Natural killer cell treated with Interleukin-12 subunit alpha and Interleukin-12 subunit beta and Interleukin-15 and Interleukin-18, amount 100 ng/mL, for 72 hours (primary cell): ENCODE measurements at regions not wholly inside any gene's neighbourhood (a gene's known extent, or its start where the extent isn't known, plus 50 kb on each side); places are given as distances from the start of the nearest gene placed in this dataset.

Experiments
- ATAC-seq, 2 donors: fragments of 150-1000 bp; cut with Tn5 transposase in 1 of 2; sonication (Bioruptor Pico), chemical (Tn5 transposase) in 1 of 2; 2 replicates each; pipeline ENCODE4 v1.10.0; 2021
- DNase-seq: peaks from one replicate; pipeline ENCODE4 v3.0.0; 2022; ENCODE audit warnings: low spot score
- H3K27ac Mint-ChIP-seq, 2 donors: 1 replicate in 1 of 2; 2 replicates in 1 of 2; pipeline ENCODE4 v1.8.0; 2022; ENCODE audit warnings: mixed read lengths in 2 of 2, mild to moderate bottlenecking in 1 of 2, moderate library complexity in 1 of 2
- H3K27me3 Mint-ChIP-seq, 2 donors: 1 replicate in 1 of 2; 2 replicates in 1 of 2; pipeline ENCODE4 v1.8.0; 2022; ENCODE audit warnings: mixed read lengths in 2 of 2
- H3K36me3 Mint-ChIP-seq: one replicate; pipeline ENCODE4 v1.8.0; 2022; ENCODE audit warnings: mixed read lengths
- H3K4me1 Mint-ChIP-seq, 2 donors: 1 replicate in 1 of 2; 2 replicates in 1 of 2; pipeline ENCODE4 v1.8.0; 2022; ENCODE audit warnings: low read depth in 2 of 2, mixed read lengths in 2 of 2, mild to moderate bottlenecking in 1 of 2
- H3K4me3 Mint-ChIP-seq: one replicate; pipeline ENCODE4 v1.8.0; 2022; ENCODE audit warnings: mixed read lengths
- H3K9me3 Mint-ChIP-seq: 2 replicates; pipeline ENCODE4 v1.8.0; 2022; ENCODE audit warnings: mixed read lengths

- no peaks in the 10 kb centered on the region for H3K4me1 Mint-ChIP-seq
- H3K27ac Mint-ChIP-seq, result no peak overlapping the region
- H3K36me3 Mint-ChIP-seq, result no peaks in the 10 kb centered on the region
- H3K9me3 Mint-ChIP-seq, result peaks cover 15% of the 10 kb centered on the region
- H3K4me3 Mint-ChIP-seq, result no peak overlapping the region
- no peak for ATAC-seq
- no peak for DNase-seq
- no peaks in the 10 kb centered on the region for H3K27me3 Mint-ChIP-seq
These were observed 786.5 kb upstream of the ROBO1 start for GRCh38 chr3:80554304-80554703.

- H3K27ac Mint-ChIP-seq, result no peak overlapping the region
- ATAC-seq (no peak), DNase-seq (no peak)
- no peaks in the 10 kb centered on the region for H3K4me1 Mint-ChIP-seq
- H3K36me3 Mint-ChIP-seq, result no peaks in the 10 kb centered on the region
- H3K4me3 Mint-ChIP-seq, result no peak overlapping the region
- no peaks in the 10 kb centered on the region for H3K27me3 Mint-ChIP-seq
- H3K9me3 Mint-ChIP-seq, result peaks cover 19% of the 10 kb centered on the region
These were observed 785.4 kb upstream of the ROBO1 start for GRCh38 chr3:80553211-80553610.

- H3K36me3 Mint-ChIP-seq, result no peaks in the 10 kb centered on the region
- H3K4me3 Mint-ChIP-seq, result no peak overlapping the region
- no peak overlapping the region for H3K27ac Mint-ChIP-seq
- H3K4me1 Mint-ChIP-seq, result no peaks in the 10 kb centered on the region
- DNase-seq (no peak), ATAC-seq (no peak)
- no peaks in the 10 kb centered on the region for H3K27me3 Mint-ChIP-seq
- peaks cover 19% of the 10 kb centered on the region for H3K9me3 Mint-ChIP-seq
These were observed 782.4 kb upstream of the ROBO1 start for GRCh38 chr3:80550174-80550573.

- DNase-seq, result no peak
- Mint-ChIP-seq H3K27me3 (no peaks in the 10 kb centered on the region), H3K36me3 (no peaks in the 10 kb centered on the region), H3K4me1 (no peaks in the 10 kb centered on the region), H3K27ac (no peak overlapping the region), H3K4me3 (no peak overlapping the region), H3K9me3 (peaks cover 21% of the 10 kb centered on the region)
- no peak for ATAC-seq
These were observed 781.4 kb upstream of the ROBO1 start for GRCh38 chr3:80549173-80549572.

GRCh38 chr3:80543154-80543553, 775.4 kb upstream of the ROBO1 start:
- H3K4me1 Mint-ChIP-seq, result no peaks in the 10 kb centered on the region
- H3K27ac Mint-ChIP-seq, result no peak overlapping the region
- H3K9me3 Mint-ChIP-seq, result peaks cover 12% of the 10 kb centered on the region
- DNase-seq (no peak), ATAC-seq (no peak)
- H3K4me3 Mint-ChIP-seq, result no peak overlapping the region
- H3K27me3 Mint-ChIP-seq, result no peaks in the 10 kb centered on the region
- H3K36me3 Mint-ChIP-seq, result no peaks in the 10 kb centered on the region

- Mint-ChIP-seq H3K4me1 (no peaks in the 10 kb centered on the region), H3K36me3 (no peaks in the 10 kb centered on the region), H3K27me3 (no peaks in the 10 kb centered on the region), H3K4me3 (no peak overlapping the region), H3K9me3 (peaks cover 12% of the 10 kb centered on the region), H3K27ac (no peak overlapping the region)
- ATAC-seq (no peak), DNase-seq (no peak)
These were observed 774.7 kb upstream of the ROBO1 start for GRCh38 chr3:80542456-80542855.

- Mint-ChIP-seq H3K4me3 (no peak overlapping the region), H3K9me3 (peaks cover 14% of the 10 kb centered on the region), H3K27ac (no peak overlapping the region), H3K27me3 (no peaks in the 10 kb centered on the region), H3K36me3 (no peaks in the 10 kb centered on the region), H3K4me1 (no peaks in the 10 kb centered on the region)
- DNase-seq (no peak), ATAC-seq (no peak)
These were observed 769.9 kb upstream of the ROBO1 start for GRCh38 chr3:80537680-80538079.

- ATAC-seq (no peak), DNase-seq (no peak)
- no peaks in the 10 kb centered on the region for H3K4me1 Mint-ChIP-seq
- H3K27ac Mint-ChIP-seq, result no peak overlapping the region
- H3K9me3 Mint-ChIP-seq, result peaks cover 14% of the 10 kb centered on the region
- no peaks in the 10 kb centered on the region for H3K27me3 Mint-ChIP-seq
- H3K36me3 Mint-ChIP-seq, result no peaks in the 10 kb centered on the region
- no peak overlapping the region for H3K4me3 Mint-ChIP-seq
These were observed 767.5 kb upstream of the ROBO1 start for GRCh38 chr3:80535286-80535685.

GRCh38 chr3:80533553-80533952, 765.8 kb upstream of the ROBO1 start:
- H3K36me3 Mint-ChIP-seq, result no peaks in the 10 kb centered on the region
- H3K4me1 Mint-ChIP-seq, result no peaks in the 10 kb centered on the region
- ATAC-seq (no peak), DNase-seq (no peak)
- no peak overlapping the region for H3K4me3 Mint-ChIP-seq
- no peaks in the 10 kb centered on the region for H3K27me3 Mint-ChIP-seq
- H3K9me3 Mint-ChIP-seq, result peaks cover 9% of the 10 kb centered on the region
- H3K27ac Mint-ChIP-seq, result no peak overlapping the region

GRCh38 chr3:80526153-80526552, 758.4 kb upstream of the ROBO1 start:
- no peaks in the 10 kb centered on the region for H3K4me1 Mint-ChIP-seq
- no peak overlapping the region for H3K27ac Mint-ChIP-seq
- no peaks in the 10 kb centered on the region for H3K36me3 Mint-ChIP-seq
- H3K27me3 Mint-ChIP-seq, result no peaks in the 10 kb centered on the region
- H3K4me3 Mint-ChIP-seq, result no peak overlapping the region
- no peak for DNase-seq
- peaks cover 13% of the 10 kb centered on the region for H3K9me3 Mint-ChIP-seq
- no peak for ATAC-seq

- Mint-ChIP-seq H3K9me3 (peaks cover 17% of the 10 kb centered on the region), H3K36me3 (no peaks in the 10 kb centered on the region)
These were observed 753.3 kb upstream of the ROBO1 start for GRCh38 chr3:80521081-80521480.

GRCh38 chr3:80519436-80519835, 751.6 kb upstream of the ROBO1 start:
- no peak for ATAC-seq
- Mint-ChIP-seq H3K4me1 (no peaks in the 10 kb centered on the region), H3K9me3 (peaks cover 21% of the 10 kb centered on the region), H3K27ac (no peak overlapping the region), H3K4me3 (no peak overlapping the region), H3K36me3 (no peaks in the 10 kb centered on the region), H3K27me3 (no peaks in the 10 kb centered on the region)
- no peak for DNase-seq

More at GRCh38 chr3:80521081-80521480, 753.3 kb upstream of the ROBO1 start:
- no peak for ATAC-seq
- no peaks in the 10 kb centered on the region for H3K4me1 Mint-ChIP-seq
- no peak for DNase-seq
- no peak overlapping the region for H3K27ac Mint-ChIP-seq
- H3K4me3 Mint-ChIP-seq, result no peak overlapping the region
- no peaks in the 10 kb centered on the region for H3K27me3 Mint-ChIP-seq

- Mint-ChIP-seq H3K4me3 (no peak overlapping the region), H3K4me1 (no peaks in the 10 kb centered on the region), H3K9me3 (peaks cover 13% of the 10 kb centered on the region), H3K27me3 (no peaks in the 10 kb centered on the region), H3K36me3 (no peaks in the 10 kb centered on the region), H3K27ac (no peak overlapping the region)
- no peak for ATAC-seq
- DNase-seq, result no peak
These were observed 728.7 kb upstream of the ROBO1 start for GRCh38 chr3:80496452-80496851.

GRCh38 chr3:80492162-80492561, 724.4 kb upstream of the ROBO1 start:
- peaks cover 3% of the 10 kb centered on the region for H3K9me3 Mint-ChIP-seq
- H3K27ac Mint-ChIP-seq, result no peak overlapping the region
- no peaks in the 10 kb centered on the region for H3K36me3 Mint-ChIP-seq
- DNase-seq (no peak), ATAC-seq (no peak)
- H3K4me1 Mint-ChIP-seq, result no peaks in the 10 kb centered on the region
- H3K27me3 Mint-ChIP-seq, result no peaks in the 10 kb centered on the region
- H3K4me3 Mint-ChIP-seq, result no peak overlapping the region

- no peaks in the 10 kb centered on the region for H3K4me1 Mint-ChIP-seq
- no peak overlapping the region for H3K27ac Mint-ChIP-seq
- H3K36me3 Mint-ChIP-seq, result no peaks in the 10 kb centered on the region
- ATAC-seq, result no peak
- no peak for DNase-seq
- H3K27me3 Mint-ChIP-seq, result no peaks in the 10 kb centered on the region
- peaks cover 15% of the 10 kb centered on the region for H3K9me3 Mint-ChIP-seq
- H3K4me3 Mint-ChIP-seq, result no peak overlapping the region
These were observed 705.2 kb upstream of the ROBO1 start for GRCh38 chr3:80472961-80473360.
